Caco-2 (cell line): ENCODE measurements at regions not wholly inside any gene's neighbourhood (a gene's known extent, or its start where the extent isn't known, plus 50 kb on each side); places are given as distances from the start of the nearest gene placed in this dataset.

Experiments used
- BruUV-seq: library from RNA; stranded (reverse); fragments of 400-500 nt; replicated peaks from 2 replicates; lab custom pipeline; 2021; lab: Mats Ljungman, UMichigan
- CTCF ChIA-PET: fragments of 300-600 bp; sonication (Branson Sonifier 250); formaldehyde crosslinking; loops from one replicate; lab custom pipeline; 2022; ENCODE audit warnings: antibody characterized with exemption; lab: Charles Lee
- POLR2A ChIA-PET: fragments of 300-600 bp; sonication (Branson Sonifier 250); formaldehyde crosslinking; loops from one replicate; lab custom pipeline; 2022; ENCODE audit warnings: antibody characterized with exemption; lab: Charles Lee
- DNase-seq, 2 experiments: peaks; one replicate each; pipeline versions ENCODE4 v3.0.0 to v3.0.0-alpha.2; 2020 to 2022
- H3K27me3 ChIP-seq: replicated peaks from 2 replicates; pipeline ENCODE4 v1.6.0; 2011; ENCODE audit warnings: low read length; ENCODE audit not compliant: control insufficient read depth, insufficient read depth
- H3K36me3 ChIP-seq: 2 replicates; pipeline ENCODE4 v1.5.1; 2011; ENCODE audit warnings: low read length; ENCODE audit not compliant: control insufficient read depth, insufficient read depth
- H3K4me1 ChIP-seq: fragments of 250-450 bp; sonication (Bioruptor Pico); 2 replicates; pipeline ENCODE4 v1.5.1; 2020; ENCODE audit warnings: mild to moderate bottlenecking
- H3K4me3 ChIP-seq: 2 replicates; pipeline ENCODE4 v1.5.1; 2011; ENCODE audit warnings: low read depth, mild to moderate bottlenecking, control low read depth, low read length
- H3K9me3 ChIP-seq: fragments of 250-450 bp; sonication (Bioruptor Pico); 2 replicates; pipeline ENCODE4 v1.5.1; 2020; ENCODE audit warnings: mild to moderate bottlenecking, moderate library complexity
- H3K27ac Mint-ChIP-seq: one replicate; pipeline ENCODE4 v1.8.0; 2022; ENCODE audit warnings: mixed read lengths; ENCODE audit not compliant: unreplicated experiment
- H3K27me3 Mint-ChIP-seq: one replicate; pipeline ENCODE4 v1.8.0; 2022; ENCODE audit warnings: mixed read lengths; ENCODE audit not compliant: insufficient read depth, unreplicated experiment
- H3K36me3 Mint-ChIP-seq: one replicate; pipeline ENCODE4 v1.8.0; 2022; ENCODE audit warnings: mild to moderate bottlenecking, mixed read lengths; ENCODE audit not compliant: insufficient read depth, unreplicated experiment
- H3K4me1 Mint-ChIP-seq: one replicate; pipeline ENCODE4 v1.8.0; 2022; ENCODE audit warnings: low read depth, mixed read lengths; ENCODE audit not compliant: unreplicated experiment
- H3K4me3 Mint-ChIP-seq: one replicate; pipeline ENCODE4 v1.8.0; 2022; ENCODE audit warnings: mild to moderate bottlenecking, moderate library complexity, mixed read lengths; ENCODE audit not compliant: unreplicated experiment
- H3K9me3 Mint-ChIP-seq: one replicate; pipeline ENCODE4 v1.8.0; 2022; ENCODE audit warnings: mixed read lengths; ENCODE audit not compliant: unreplicated experiment
- intact Hi-C: fragments of 100-400 bp; cut with micrococcal nuclease; formaldehyde crosslinking; loops from one replicate; pipeline ENCODE4 v1.10.0; 2022; ENCODE audit not compliant: unreplicated experiment
- TF ChIP-seq, protein P1 (sequence below), 2 experiments: fragments of 200-600 bp in 1 of 2; IDR thresholded peaks; 1 replicate in 1 of 2; 2 replicates in 1 of 2; pipeline versions ENCODE4 v1.5.1 to v1.8.0; 2011 to 2022; ENCODE audit warnings: antibody characterized with exemption in 1 of 2, control low read depth in 1 of 2, inconsistent platforms in 1 of 2, low read depth in 1 of 2, low read length in 1 of 2, mild to moderate bottlenecking in 1 of 2, moderate library complexity in 1 of 2; ENCODE audit not compliant: insufficient read depth in 1 of 2, severe bottlenecking in 1 of 2, unreplicated experiment in 1 of 2

DNA sequence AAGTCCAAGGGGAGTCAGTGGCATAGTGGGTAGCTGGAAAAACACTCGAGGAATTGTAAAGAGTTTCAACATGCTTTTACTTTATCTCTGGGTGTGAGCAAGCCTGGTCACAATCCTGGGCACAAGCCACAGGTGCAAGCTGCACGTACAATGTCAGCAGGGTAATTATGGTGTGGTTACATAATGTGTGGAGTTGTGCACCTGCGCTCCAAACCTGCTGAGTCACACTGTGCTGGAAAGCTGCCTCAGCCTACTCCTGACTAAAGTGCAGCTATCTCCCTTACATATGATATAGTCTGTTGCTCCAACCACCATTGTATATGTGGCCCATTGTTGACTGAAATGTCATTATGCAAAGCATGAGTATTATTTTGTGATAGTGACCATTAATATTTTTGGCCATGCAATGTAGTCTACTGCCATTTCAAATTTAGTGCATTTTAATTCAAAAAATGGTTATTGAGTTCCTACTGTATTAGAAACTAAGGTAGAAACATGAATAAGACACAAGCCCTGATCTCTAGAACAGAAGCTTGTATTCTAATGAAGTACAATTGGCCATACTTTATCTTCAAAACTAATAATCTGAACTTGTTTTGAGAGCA, 160.9 kb upstream of the SLC30A5 start:
- peak; percentile 20 to 40 for DNase-seq
- ChIA-PET CTCF (no interaction called here), POLR2A (no interaction called here)
- no peak overlapping the region for H3K27ac Mint-ChIP-seq
- H3K4me3 ChIP-seq = no peak overlapping the region
- no peaks in the 10 kb centered on the region for H3K9me3 Mint-ChIP-seq
- intact Hi-C loops = no loop called here
- BruUV-seq = no TSS peak
- no peaks in the 10 kb centered on the region for H3K4me1 ChIP-seq
- no peaks in the 10 kb centered on the region for H3K4me1 Mint-ChIP-seq
- H3K27me3 Mint-ChIP-seq = peaks cover 5% of the 10 kb centered on the region
- H3K4me3 Mint-ChIP-seq = no peak overlapping the region
- H3K27me3 ChIP-seq = no peaks in the 10 kb centered on the region
- H3K36me3 ChIP-seq = no peaks in the 10 kb centered on the region
- peaks cover 14% of the 10 kb centered on the region for H3K9me3 ChIP-seq
- TF ChIP-seq, protein P1, sequence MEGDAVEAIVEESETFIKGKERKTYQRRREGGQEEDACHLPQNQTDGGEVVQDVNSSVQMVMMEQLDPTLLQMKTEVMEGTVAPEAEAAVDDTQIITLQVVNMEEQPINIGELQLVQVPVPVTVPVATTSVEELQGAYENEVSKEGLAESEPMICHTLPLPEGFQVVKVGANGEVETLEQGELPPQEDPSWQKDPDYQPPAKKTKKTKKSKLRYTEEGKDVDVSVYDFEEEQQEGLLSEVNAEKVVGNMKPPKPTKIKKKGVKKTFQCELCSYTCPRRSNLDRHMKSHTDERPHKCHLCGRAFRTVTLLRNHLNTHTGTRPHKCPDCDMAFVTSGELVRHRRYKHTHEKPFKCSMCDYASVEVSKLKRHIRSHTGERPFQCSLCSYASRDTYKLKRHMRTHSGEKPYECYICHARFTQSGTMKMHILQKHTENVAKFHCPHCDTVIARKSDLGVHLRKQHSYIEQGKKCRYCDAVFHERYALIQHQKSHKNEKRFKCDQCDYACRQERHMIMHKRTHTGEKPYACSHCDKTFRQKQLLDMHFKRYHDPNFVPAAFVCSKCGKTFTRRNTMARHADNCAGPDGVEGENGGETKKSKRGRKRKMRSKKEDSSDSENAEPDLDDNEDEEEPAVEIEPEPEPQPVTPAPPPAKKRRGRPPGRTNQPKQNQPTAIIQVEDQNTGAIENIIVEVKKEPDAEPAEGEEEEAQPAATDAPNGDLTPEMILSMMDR (IDR thresholded peaks at IDR 0.05; ENCODE audit: insufficient read depth in 1 of 2, low read depth in 1 of 2, low read length in 1 of 2, severe bottlenecking in 1 of 2, unreplicated experiment in 1 of 2) = no peak
- H3K36me3 Mint-ChIP-seq = no peaks in the 10 kb centered on the region

DNA sequence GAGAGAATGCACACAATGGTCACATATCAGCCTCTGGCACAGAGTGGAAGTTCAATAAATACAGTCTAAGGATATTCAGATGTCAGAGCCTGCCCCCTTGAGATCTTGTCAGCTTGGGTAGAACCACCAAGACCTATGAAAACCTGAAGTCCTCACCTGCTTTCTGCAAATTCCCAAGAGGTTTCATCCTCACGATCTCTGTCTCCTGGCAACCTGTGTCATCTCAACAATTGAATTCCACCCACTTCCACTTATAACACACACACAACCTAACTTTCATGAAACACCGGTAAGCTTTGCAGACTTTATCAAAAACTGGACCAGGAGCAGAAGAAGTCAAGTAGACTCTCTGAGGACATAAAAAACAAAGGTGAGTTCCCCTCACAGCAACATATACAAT, 151.6 kb upstream of the SLC30A5 start:
- TF ChIP-seq, protein P1 (IDR thresholded peaks at IDR 0.05; ENCODE audit: insufficient read depth in 1 of 2, low read depth in 1 of 2, low read length in 1 of 2, severe bottlenecking in 1 of 2, unreplicated experiment in 1 of 2) = no peak
- Mint-ChIP-seq H3K4me3 (no peak overlapping the region), H3K36me3 (no peaks in the 10 kb centered on the region), H3K9me3 (peaks cover 19% of the 10 kb centered on the region), H3K4me1 (no peaks in the 10 kb centered on the region), H3K27me3 (peaks cover 5% of the 10 kb centered on the region), H3K27ac (no peak overlapping the region)
- Histone ChIP-seq H3K4me3 (no peak overlapping the region), H3K27me3 (no peaks in the 10 kb centered on the region), H3K36me3 (no peaks in the 10 kb centered on the region), H3K4me1 (no peaks in the 10 kb centered on the region), H3K9me3 (peaks cover 4% of the 10 kb centered on the region; the same call in 1 of the 2 replicates)
- ChIA-PET POLR2A (no interaction called here), CTCF (no interaction called here)
- intact Hi-C loops = no loop called here
- no peak for DNase-seq
- BruUV-seq = no TSS peak

DNA sequence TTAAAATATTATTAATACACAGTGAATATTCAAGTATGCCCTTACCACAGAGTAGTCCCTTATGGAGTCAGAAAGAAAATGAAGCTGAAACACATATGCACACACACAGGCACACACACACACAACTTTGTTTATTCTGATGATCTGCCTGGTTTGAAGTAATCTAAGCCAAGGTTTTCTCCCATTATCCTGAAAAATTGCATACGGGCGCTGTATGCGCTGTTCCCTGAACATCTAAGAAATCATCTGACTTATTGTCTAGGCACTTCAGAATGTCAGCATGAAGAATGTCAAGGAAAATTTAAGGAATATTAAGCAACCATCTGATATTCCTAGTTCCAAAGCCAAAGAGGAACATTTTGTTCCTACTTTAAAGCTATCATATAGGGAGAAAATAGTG, 147.1 kb upstream of the SLC30A5 start:
- Histone ChIP-seq H3K4me3 (no peak overlapping the region), H3K27me3 (no peaks in the 10 kb centered on the region), H3K9me3 (no peaks in the 10 kb centered on the region), H3K4me1 (no peaks in the 10 kb centered on the region), H3K36me3 (no peaks in the 10 kb centered on the region)
- Mint-ChIP-seq H3K9me3 (peaks cover 11% of the 10 kb centered on the region), H3K4me1 (no peaks in the 10 kb centered on the region), H3K36me3 (no peaks in the 10 kb centered on the region), H3K27ac (no peak overlapping the region), H3K27me3 (peaks cover 8% of the 10 kb centered on the region), H3K4me3 (no peak overlapping the region)
- intact Hi-C loops = no loop called here
- CTCF ChIA-PET = no interaction called here
- TF ChIP-seq, protein P1 (IDR thresholded peaks at IDR 0.05; ENCODE audit: insufficient read depth in 1 of 2, low read depth in 1 of 2, low read length in 1 of 2, severe bottlenecking in 1 of 2, unreplicated experiment in 1 of 2) = no peak
- POLR2A ChIA-PET = no interaction called here
- no TSS peak for BruUV-seq
- no peak for DNase-seq
